ENCODE measurements at regions not wholly inside any gene's neighbourhood (a gene's known extent, or its start where the extent isn't known, plus 50 kb on each side); places are given as distances from the start of the nearest gene placed in this dataset.

DNA sequence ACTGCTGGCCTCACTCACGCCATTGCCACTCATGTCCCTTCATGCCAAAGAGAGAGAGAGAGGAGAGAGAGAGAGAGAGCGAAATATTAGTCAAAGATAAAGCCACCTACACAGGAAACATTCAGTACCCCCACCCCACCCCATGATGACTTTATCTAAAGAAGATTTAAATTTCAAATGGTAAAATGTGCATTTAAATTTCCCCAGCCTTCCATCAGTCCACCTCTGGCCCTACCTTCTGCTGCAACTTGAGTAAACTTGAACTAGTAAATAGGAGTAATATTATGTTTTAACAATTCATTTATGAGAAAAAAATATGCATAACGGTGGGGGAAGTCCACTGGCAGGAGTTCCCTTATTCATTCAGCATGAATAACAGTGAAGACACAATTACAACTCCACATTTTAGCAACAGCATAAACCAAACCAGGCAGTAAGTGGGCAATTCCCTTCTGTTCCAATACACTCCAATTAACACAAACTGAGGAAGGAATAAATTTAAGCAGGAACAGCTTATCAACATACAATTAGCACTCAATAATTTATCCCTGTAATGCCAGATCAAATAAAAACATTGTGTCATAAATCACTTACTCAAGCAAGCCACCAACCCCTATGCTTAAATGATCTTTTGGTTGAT, 264.2 kb downstream of the LNPK start:
- 69 to 71% methylated on average over 3 of the region's 3 CpGs for WGBS, 2 donors
- no peak overlapping the region for H3K27ac ChIP-seq
- TF ChIP-seq POLR2A (IDR thresholded peaks at IDR 0.05): no peak
- TF ChIP-seq, protein P1, sequence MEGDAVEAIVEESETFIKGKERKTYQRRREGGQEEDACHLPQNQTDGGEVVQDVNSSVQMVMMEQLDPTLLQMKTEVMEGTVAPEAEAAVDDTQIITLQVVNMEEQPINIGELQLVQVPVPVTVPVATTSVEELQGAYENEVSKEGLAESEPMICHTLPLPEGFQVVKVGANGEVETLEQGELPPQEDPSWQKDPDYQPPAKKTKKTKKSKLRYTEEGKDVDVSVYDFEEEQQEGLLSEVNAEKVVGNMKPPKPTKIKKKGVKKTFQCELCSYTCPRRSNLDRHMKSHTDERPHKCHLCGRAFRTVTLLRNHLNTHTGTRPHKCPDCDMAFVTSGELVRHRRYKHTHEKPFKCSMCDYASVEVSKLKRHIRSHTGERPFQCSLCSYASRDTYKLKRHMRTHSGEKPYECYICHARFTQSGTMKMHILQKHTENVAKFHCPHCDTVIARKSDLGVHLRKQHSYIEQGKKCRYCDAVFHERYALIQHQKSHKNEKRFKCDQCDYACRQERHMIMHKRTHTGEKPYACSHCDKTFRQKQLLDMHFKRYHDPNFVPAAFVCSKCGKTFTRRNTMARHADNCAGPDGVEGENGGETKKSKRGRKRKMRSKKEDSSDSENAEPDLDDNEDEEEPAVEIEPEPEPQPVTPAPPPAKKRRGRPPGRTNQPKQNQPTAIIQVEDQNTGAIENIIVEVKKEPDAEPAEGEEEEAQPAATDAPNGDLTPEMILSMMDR (IDR thresholded peaks at IDR 0.05): no peak
- no peaks in the 10 kb centered on the region for H3K4me1 ChIP-seq
- no peaks in the 10 kb centered on the region for H3K27me3 ChIP-seq
- no peaks in the 10 kb centered on the region for H3K9me3 ChIP-seq
- no peak for DNase-seq
- H3K4me3 ChIP-seq: no peak overlapping the region
- no peaks in the 10 kb centered on the region for H3K36me3 ChIP-seq (ENCODE audit: low read depth, missing control alignments)
- intact Hi-C loops (cut with DNase I; ENCODE audit: low total_unique reads): no loop called here

GRCh38 chr2:175734686-175735085, 267.4 kb downstream of the LNPK start:
- Histone ChIP-seq H3K27me3 (no peaks in the 10 kb centered on the region), H3K36me3 (ENCODE audit: low read depth, missing control alignments) (no peaks in the 10 kb centered on the region), H3K9me3 (no peaks in the 10 kb centered on the region), H3K4me3 (no peak overlapping the region), H3K27ac (no peak overlapping the region), H3K4me1 (no peaks in the 10 kb centered on the region)
- TF ChIP-seq, protein P1 (IDR thresholded peaks at IDR 0.05): no peak
- no peak for TF ChIP-seq POLR2A (IDR thresholded peaks at IDR 0.05)
- 81 to 86% methylated on average over 3 to 5 of the region's 5 CpGs for WGBS, 2 donors
- intact Hi-C loops (cut with DNase I; ENCODE audit: low total_unique reads): no loop called here
- no peak for DNase-seq

DNA sequence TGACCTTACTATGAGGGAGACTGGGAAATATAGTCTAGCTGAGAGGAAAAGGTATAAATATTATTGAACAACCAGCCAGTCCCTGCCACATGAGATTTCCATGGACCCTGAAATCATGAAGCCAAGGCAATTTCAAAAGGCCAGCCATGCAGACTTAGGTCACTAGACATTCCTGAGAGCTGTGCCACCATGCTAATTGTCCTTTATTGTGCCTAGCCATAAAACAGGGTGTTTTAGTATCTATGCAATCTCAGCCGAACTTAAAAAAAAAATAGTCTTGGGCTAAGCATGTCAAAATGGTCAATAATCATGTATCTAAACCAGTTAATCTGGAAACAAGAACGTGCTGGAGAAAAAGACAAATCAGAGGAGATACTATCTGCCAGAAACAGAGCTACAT, 269.5 kb downstream of the LNPK start:
- Histone ChIP-seq H3K9me3 (no peaks in the 10 kb centered on the region), H3K27me3 (no peaks in the 10 kb centered on the region), H3K4me1 (no peaks in the 10 kb centered on the region), H3K27ac (no peak overlapping the region), H3K4me3 (no peak overlapping the region), H3K36me3 (ENCODE audit: low read depth, missing control alignments) (no peaks in the 10 kb centered on the region)
- 62 to 77% methylated on average over 2 of the region's 2 CpGs for WGBS, 2 donors
- intact Hi-C loops (cut with DNase I; ENCODE audit: low total_unique reads): no loop called here
- TF ChIP-seq, protein P1 (IDR thresholded peaks at IDR 0.05): no peak
- no peak for TF ChIP-seq POLR2A (IDR thresholded peaks at IDR 0.05)
- DNase-seq: no peak

DNA sequence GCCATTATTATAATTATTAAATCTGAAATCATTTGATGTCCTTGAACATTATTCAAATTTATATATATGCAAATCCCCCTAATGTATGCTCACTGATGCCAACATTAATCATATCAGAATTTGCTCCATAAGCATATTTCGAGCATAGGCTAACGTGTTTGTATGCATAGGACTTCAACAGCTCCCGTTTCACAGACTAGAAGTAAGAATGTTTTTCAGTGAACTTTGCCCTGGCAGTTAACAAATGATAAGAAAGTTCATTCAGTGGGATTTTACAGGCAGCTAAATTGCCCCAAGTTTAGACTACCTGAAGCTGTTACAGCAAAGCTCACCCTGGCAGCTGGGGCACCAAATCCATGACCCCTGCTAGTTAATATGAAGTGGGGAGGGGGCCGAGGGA, 272.0 kb downstream of the LNPK start:
- Histone ChIP-seq H3K36me3 (ENCODE audit: low read depth, missing control alignments) (no peaks in the 10 kb centered on the region), H3K4me1 (no peaks in the 10 kb centered on the region), H3K4me3 (no peak overlapping the region), H3K9me3 (no peaks in the 10 kb centered on the region), H3K27ac (no peak overlapping the region), H3K27me3 (no peaks in the 10 kb centered on the region)
- no peak for DNase-seq
- WGBS, 2 donors: 45 to 50% methylated on average over 4 of the region's 4 CpGs
- TF ChIP-seq, protein P1 (IDR thresholded peaks at IDR 0.05): no peak
- TF ChIP-seq POLR2A (IDR thresholded peaks at IDR 0.05): no peak
- intact Hi-C loops (cut with DNase I; ENCODE audit: low total_unique reads): no loop called here

DNA sequence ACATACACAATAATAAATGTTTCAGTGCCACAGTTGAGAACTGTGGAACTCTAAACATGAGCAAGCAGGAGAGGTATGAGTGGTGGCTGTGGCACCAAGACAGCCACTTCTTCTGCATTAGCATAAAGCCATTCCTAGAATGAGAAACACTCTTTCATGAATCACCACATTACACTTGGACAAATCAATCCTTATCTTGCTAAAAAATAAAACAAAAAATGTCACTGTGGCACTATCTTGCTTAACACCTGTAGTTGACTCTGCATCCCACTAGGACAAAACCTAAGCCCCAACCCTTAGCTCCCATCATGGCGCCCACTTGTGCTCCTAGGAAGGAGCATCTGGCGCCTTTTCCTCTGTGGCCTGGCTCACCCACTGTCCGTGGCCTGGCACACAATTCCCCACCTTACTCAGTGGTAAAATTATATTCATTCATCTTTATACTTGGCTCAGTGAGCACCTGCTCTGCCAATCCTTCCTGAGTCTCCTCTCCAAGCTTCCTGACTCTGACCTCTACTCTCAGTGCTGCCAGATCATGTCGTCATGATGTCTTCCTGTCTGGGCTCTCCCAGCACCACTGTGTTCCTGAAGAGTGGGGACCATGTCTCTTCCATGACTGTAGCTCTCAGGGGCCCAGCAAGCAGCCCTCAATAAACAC, 272.9 kb downstream of the LNPK start:
- TF ChIP-seq, protein P1 (IDR thresholded peaks at IDR 0.05): no peak
- no peak for TF ChIP-seq POLR2A (IDR thresholded peaks at IDR 0.05)
- Histone ChIP-seq H3K27me3 (no peaks in the 10 kb centered on the region), H3K4me1 (no peaks in the 10 kb centered on the region), H3K4me3 (no peak overlapping the region), H3K9me3 (no peaks in the 10 kb centered on the region), H3K36me3 (ENCODE audit: low read depth, missing control alignments) (no peaks in the 10 kb centered on the region), H3K27ac (no peak overlapping the region)
- DNase-seq: no peak
- intact Hi-C loops (cut with DNase I; ENCODE audit: low total_unique reads): no loop called here
- WGBS, 2 donors: 85 to 90% methylated on average over 4 of the region's 4 CpGs

All from testis (tissue), 2 donors.